GM18505 (cell line): ENCODE measurements at regions not wholly inside any gene's neighbourhood (a gene's known extent, or its start where the extent isn't known, plus 50 kb on each side); places are given as distances from the start of the nearest gene placed in this dataset.

Experiments used
- ATAC-seq: cut with Tn5 transposase; IDR thresholded peaks from one replicate; pipeline ENCODE4 v1.9.1; 2021; ENCODE audit not compliant: unreplicated experiment
- POLR2A ChIP-seq: IDR thresholded peaks from 4 replicates; pipeline ENCODE4 v1.6.1; 2011; ENCODE audit warnings: borderline replicate concordance; ENCODE audit not compliant: insufficient read depth, insufficient read length; ENCODE audit errors: extremely low read depth

GRCh38 chr21:35585878-35586277, 474.4 kb downstream of the SETD4 start:
- no peak for TF ChIP-seq POLR2A
- no peak for ATAC-seq

GRCh38 chr21:35585155-35585554, 475.2 kb downstream of the SETD4 start:
- ATAC-seq = no peak
- no peak for TF ChIP-seq POLR2A

- TF ChIP-seq POLR2A = no peak
- no peak for ATAC-seq
These were observed 476.6 kb downstream of the SETD4 start for GRCh38 chr21:35583566-35584216.

- no peak for TF ChIP-seq POLR2A
- ATAC-seq = no peak
These were observed 477.6 kb downstream of the SETD4 start for GRCh38 chr21:35582731-35583130.

GRCh38 chr21:35581640-35582039, 478.7 kb downstream of the SETD4 start:
- ATAC-seq = no peak
- no peak for TF ChIP-seq POLR2A

GRCh38 chr21:35579520-35580293, 480.6 kb downstream of the SETD4 start:
- no peak for ATAC-seq
- no peak for TF ChIP-seq POLR2A

- no peak for ATAC-seq
- TF ChIP-seq POLR2A = no peak
These were observed 481.4 kb downstream of the SETD4 start for GRCh38 chr21:35578831-35579471.

- ATAC-seq = no peak
These were observed 482.0 kb downstream of the SETD4 start for GRCh38 chr21:35578347-35578782.

GRCh38 chr21:35575280-35575915, 484.9 kb downstream of the SETD4 start:
- no peak for TF ChIP-seq POLR2A
- no peak for ATAC-seq

More at GRCh38 chr21:35578347-35578782, 482.0 kb downstream of the SETD4 start:
- no peak for TF ChIP-seq POLR2A

GRCh38 chr21:35573472-35574374, 486.6 kb downstream of the SETD4 start:
- no peak for TF ChIP-seq POLR2A
- ATAC-seq = no peak

- no peak for ATAC-seq
- TF ChIP-seq POLR2A = no peak
These were observed 488.4 kb downstream of the SETD4 start for GRCh38 chr21:35571910-35572309.

GRCh38 chr21:35568643-35569042, 491.7 kb downstream of the SETD4 start:
- TF ChIP-seq POLR2A = no peak
- ATAC-seq = no peak
